Fibroblast of villous mesenchyme (primary cell): ENCODE measurements at regions not wholly inside any gene's neighbourhood (a gene's known extent, or its start where the extent isn't known, plus 50 kb on each side); places are given as distances from the start of the nearest gene placed in this dataset.

Experiments
- DNase-seq: peaks from one replicate; pipeline ENCODE4 v3.0.0-alpha.2; 2010; ENCODE audit warnings: low read depth
- H3K4me3 ChIP-seq: 2 replicates; pipeline ENCODE4 v1.5.1; 2011; ENCODE audit warnings: low read depth, mild to moderate bottlenecking, low read length
- CTCF ChIP-seq: IDR thresholded peaks from 2 replicates; pipeline ENCODE4 v1.5.1; 2012; ENCODE audit warnings: low read depth, mild to moderate bottlenecking, low read length; ENCODE audit not compliant: insufficient read depth

- peak; percentile 90 for DNase-seq
- no peak for TF ChIP-seq CTCF
- no peak overlapping the region for H3K4me3 ChIP-seq
These were observed 481.4 kb downstream of the COG6 start for GRCh38 chr13:40136896-40137295.

GRCh38 chr13:40137400-40137799 is 481.9 kb downstream of the COG6 start:
- no peak overlapping the region for H3K4me3 ChIP-seq
- no peak for TF ChIP-seq CTCF
- peak; percentile 30 for DNase-seq

GRCh38 chr13:40139896-40140520 is 484.5 kb downstream of the COG6 start:
- DNase-seq = peak; percentile 46
- TF ChIP-seq CTCF = no peak
- no peak overlapping the region for H3K4me3 ChIP-seq

DNA sequence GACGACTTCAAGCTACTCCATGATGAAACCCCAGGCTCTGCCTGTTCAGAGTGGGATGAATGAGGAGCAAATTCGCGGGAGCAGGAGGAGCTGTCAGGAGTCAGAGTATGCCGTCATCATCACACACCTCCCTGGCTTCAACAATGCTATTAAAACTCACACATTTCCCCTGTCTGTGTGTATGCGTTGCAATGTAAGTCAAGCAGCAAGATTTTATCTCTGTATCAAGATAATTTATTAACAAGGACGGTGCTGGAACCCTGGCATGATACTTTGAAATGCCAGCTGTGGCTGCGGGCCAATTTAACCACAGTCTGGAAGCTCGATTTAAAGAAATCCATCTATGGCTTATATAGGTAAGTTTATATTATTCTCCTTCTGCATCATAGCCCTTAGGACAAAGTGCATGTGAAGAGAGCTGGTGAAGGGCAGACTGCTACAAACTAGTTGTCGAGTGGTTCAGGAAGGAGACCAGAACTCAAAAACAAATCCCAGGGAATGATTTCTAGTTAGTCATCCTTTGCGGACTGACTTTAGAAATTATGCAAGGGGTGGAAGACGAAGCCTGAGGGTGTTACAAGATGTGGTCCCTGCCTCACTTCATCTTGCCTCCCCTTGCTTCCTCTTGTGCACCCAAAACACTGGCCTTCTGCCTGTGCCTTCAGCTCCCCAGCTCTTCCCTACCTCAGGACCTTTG is 486.5 kb downstream of the COG6 start:
- no peak for TF ChIP-seq CTCF
- DNase-seq = no peak
- no peak overlapping the region for H3K4me3 ChIP-seq

GRCh38 chr13:40143106-40143505 is 487.6 kb downstream of the COG6 start:
- TF ChIP-seq CTCF = no peak
- H3K4me3 ChIP-seq = no peak overlapping the region
- DNase-seq = no peak

- DNase-seq = no peak
- H3K4me3 ChIP-seq = no peak overlapping the region
- TF ChIP-seq CTCF = no peak
These were observed 488.1 kb downstream of the COG6 start for GRCh38 chr13:40143559-40143958.

DNA sequence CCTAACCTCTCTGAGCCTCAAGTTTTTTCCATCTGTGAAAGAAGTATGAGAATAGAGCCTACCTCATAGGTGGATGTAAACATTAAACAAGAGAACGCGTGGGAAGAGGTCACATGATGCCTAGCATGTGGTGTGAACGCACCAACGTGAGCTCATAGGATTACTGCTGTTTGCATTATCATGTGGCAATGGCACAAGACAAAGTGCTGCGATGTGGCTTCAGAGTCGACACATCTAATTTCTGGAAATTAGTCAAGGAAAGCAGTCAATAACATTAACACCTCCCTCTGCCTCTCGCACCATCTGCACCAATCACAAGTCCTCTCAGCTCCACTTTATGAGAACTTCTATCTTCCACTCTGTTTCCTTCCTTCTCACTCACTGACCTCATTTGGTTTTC is 489.7 kb downstream of the COG6 start:
- no peak overlapping the region for H3K4me3 ChIP-seq
- no peak for DNase-seq
- no peak for TF ChIP-seq CTCF
